Germinal center (tissue), 1 donor: ENCODE measurements at regions not wholly inside any gene's neighbourhood (a gene's known extent, or its start where the extent isn't known, plus 50 kb on each side); places are given as distances from the start of the nearest gene placed in this dataset.
"Not testable (repeated sequence)": the region's sequence is repeated elsewhere in the genome, so short reads cannot be mapped to it uniquely, and the experiment has no call there.

Experiments
- DNase-seq: peaks from one replicate; pipeline ENCODE4 v3.0.0; 2012; ENCODE audit warnings: mixed read lengths, low spot score

DNA sequence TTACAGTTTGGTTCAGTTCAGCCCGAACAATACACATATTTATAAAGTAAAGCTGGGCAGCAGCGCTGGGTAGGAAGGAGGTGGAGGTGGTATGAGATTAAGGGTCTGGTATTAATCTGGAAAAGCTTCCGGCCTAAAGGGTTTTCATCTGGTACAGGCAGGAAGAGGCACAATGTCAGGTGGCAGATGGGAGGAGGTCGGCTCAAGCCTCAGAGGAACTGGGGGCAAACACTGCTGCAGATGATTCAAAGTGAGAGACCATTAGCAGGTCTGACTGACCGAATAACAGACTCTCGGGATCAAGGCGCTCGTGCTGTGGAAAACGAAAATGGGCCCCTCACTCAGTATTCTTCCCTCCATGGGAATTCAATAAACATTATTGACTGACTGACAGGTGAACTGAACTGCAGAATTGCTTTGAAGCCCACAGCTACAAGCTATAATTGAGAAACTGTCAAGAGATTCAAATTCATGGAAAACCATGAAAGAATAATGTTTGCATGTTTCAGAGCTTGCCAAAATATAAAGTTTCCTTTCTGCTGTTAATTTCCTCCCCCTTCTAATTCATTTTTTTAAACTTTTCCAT, 75.3 kb downstream of the TMEM167A start:
- DNase-seq: no peak

DNA sequence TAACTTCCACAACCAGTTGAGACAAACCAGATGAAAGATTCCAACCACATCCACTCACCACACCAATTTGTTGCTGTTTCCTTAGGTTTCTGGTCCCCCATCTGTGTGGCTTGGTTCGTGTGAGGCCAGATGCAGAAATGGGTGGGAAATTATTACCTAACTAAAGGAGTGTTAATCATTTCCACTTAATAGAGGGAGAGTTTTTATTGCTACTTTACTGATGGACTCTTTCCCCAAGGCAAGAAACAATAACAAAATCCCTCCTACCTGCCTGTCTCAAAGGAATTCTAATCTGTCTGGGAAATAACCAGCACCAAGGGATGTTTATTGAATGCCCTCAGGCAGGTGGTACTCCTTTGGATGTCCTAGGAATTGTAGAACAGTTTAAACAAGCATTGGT, 76.3 kb downstream of the TMEM167A start:
- DNase-seq: no peak

DNA sequence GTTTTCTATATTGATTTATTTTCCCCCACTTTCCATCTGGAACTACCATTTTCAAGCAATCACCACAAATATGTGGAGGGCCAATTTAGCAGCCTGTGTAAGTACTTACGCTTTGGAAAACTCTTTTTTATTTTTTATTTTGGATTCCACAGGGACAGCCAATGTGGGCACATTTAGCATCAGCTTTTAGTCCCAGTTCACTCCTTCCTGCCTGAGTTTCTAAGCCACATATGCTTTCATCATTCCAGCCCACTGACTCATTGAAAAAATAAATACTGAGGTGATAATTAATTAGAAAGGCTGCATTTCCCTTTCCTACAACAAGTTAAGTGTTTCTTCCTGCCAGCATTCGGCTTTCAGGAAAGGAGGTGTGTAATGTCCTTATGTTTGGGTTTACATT, 76.8 kb downstream of the TMEM167A start:
- DNase-seq: no peak

DNA sequence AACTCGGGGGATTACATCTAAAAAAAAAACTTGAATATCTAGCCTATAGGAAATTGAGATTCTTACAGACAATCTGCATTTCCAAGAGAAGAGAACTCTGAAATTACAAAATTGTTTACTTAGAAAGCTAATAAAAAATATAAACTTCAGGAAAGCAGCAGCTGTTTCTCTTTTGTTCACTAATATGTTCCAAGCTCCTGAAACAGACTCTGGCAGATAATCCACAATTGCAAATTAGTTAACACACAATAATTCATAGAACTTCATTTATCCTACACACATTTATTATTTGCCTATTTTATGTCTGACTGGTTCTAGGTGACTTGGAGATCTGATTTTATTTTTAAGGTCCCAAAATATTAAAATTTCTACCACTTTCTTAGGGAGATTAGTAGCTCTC, 83.8 kb downstream of the TMEM167A start:
- no peak for DNase-seq

DNA sequence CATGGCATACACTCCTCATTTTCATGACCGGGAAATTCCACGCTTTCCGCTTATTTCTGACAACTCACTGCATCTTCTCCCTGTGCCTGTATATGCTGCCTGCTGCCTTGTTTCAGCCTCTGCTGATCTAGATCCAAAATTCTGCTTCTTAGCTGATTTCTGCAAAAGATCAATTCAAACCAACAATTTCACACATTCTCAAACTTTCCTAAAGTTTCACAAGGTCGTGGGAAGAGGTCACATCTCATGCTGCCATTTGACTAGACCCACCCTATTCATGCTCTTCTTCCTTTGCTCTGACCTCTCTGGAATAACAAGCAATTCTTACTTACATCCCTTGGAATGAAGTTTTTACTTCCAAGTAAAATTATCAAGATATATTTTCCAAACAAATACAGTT, 84.5 kb downstream of the TMEM167A start:
- no peak for DNase-seq

DNA sequence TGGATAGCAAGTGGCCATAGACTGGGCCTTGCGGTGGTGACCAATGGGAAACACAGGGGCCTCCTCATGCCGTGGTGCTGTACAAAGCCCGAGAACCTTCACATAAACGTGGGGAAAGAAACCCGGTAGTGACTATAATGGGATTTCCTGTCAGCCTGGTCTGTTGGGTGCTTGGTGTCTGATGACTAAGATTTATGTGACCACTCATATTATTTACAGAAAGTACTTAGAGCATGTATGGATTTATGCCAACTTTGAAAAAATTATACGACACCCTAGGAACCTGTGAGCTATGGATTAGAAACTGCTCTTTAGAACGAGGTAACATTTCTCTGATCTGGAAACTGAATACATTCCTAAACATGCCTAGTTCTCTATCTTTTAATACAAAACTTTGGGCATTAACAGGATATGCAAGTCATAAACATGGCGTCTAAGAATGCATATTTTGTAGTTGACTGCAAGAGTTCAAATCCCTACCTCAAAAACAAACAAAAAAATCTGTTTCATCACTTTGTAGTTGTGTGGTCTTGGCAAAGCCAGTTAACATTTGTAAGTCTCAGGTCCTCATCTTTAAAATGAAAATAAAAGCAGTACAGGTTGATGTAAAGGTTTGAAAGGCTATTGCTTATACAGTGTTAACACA, 85.4 kb downstream of the TMEM167A start:
- DNase-seq: no peak

DNA sequence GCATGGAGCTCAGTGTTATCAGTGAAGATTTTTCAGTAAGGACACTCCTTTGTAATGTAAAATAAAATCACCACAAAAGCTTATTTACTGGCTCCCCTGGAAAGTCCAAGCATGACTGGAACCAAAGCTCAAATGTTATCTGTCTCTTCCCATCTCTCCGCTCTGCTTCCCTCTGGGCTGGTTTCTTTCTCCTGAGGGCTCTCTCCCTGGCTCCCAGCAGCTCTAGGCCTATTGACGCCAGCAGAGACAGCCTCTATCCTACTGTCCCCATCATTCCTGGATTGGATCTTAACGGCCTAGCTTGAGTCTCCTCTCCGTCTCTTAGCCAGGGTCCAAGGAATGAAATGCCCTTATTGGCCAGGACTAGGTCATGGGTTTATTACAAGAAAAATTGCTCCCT, 86.1 kb downstream of the TMEM167A start:
- DNase-seq: no peak

DNA sequence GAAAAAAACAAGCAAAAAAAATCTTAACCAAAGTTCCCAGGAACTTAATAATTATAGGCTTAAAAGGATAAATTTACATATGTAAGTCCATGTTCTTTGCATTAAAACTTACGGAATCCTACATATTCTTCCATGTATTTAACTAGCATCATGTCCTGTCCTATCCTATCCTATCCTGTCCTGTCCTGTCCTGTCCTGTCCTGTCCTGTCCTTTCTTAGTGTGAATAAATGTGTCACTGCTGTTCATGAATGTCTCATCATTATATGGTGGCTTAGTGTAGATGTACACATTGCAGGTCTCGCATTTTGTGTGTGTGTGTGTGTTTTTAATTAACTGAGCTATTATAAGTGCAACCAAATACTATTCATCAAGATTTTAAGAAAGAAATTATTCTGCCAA, 90.0 kb downstream of the TMEM167A start:
- DNase-seq: no peak

DNA sequence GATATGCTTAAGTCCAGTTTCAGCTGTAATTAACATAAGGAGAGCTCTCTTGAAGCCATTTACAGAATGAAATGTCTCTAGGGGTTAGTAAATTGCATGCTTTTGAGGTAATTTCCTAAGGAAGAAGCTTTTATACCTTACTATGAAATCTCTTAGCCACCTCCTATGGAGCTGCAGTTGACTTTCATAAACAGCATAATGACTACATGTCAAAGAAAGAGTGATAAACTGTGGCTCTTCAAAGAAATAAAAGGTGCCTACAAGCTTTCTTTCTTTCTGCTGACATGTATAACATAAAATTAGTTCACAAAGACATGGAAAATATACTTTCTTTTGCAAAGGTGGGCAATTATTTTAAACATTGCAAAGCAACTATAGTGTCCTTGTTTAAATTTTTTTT, 90.8 kb downstream of the TMEM167A start:
- DNase-seq: no peak

DNA sequence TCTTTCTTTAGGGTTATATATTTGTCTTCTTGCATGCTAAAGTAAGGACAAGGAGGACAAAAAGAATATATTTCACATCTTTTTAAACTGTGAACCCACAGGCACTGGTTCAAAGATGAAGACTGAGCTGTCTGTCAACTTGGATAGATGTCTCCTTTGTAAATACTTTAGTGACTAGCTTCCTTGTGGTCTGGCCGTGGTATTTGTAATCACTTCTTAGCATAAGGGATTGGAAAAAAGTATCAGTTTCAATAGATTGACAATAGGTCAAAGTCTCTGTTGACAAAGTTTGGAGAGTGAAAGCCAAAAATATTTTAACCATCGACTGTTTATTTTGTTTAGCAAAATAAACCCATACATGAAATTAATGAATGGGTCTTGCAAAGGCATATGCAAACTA, 91.4 kb downstream of the TMEM167A start:
- no peak for DNase-seq

DNA sequence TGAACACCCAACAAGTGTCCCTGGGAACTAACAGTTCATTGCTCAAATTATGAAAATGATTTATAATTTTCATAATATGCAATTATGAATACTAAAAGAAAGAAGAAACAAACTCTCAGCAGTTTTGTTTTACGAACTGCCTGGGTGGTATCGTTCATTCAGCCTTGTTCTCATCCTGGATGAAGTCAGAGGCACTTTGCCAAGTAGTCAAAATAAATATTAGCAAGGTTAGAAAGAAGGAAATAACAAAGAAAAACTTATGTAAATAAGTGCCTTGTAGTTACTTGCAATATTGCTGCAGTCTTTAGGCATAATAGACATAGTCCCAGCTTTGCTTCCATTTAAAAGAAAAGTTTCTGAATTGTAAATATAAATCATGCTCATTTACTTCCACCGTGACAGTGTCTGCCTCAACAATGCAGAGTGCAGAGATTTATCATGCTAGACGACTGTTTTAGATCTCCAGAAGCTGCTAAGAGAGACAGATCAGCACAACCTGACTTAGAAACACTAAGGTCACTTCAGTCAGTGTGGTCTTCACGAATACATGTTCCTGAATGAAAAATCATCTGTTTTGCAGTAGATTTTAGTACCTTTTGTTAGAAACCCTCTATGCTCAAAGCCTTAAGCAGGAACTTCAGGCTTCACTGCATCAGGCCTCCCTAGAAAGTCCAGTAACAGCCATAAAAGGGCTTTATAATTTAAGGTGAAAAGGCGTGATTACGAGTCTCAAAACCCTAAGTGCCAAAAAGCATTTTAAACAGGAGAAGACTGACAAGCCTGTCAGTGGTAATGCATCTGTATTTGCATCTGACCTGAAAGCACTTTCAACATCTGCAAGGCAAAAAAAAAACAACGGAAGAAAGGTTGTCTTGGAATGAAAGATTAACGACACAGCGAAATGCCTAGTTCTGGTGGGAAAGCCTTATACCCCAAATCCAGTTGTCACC, 92.1 kb downstream of the TMEM167A start:
- DNase-seq: no peak

DNA sequence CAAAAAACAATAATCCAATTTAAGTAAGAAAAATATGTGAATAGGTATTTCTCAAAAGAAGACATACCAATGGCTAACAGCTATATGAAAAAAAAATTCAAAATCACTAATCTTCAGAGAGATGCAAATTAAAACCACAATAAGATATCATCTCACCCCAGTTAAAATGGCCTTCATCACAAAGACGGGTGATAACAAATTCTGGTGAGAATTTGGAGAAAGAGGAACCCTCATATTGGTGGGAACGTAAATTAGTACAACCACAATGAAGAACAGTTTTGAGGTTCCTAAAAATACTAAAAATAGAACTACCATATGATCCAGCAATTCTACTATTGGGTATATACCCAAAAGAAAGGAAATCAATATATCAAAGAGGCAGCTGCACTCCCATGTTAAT, 94.3 kb downstream of the TMEM167A start:
- DNase-seq: no peak

DNA sequence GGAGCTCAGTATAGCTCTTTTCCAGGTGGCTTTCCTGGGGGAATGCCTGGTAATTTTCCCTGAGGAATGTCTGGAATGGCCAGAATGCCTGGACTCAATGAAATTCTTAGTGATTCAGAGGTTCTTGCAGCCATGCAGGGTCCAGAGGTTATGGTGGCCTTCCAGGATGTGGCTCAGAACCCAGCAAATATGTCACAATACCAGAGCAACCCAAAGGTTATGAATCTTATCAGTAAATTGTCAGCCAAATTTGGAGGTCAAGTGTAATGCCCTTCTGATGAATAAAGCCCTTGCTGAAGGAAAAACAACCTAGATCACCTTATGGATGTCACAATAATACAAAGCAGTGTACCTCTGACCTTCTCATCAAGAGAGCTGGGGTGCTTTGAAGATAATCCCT, 100.3 kb downstream of the TMEM167A start:
- DNase-seq: not testable (repeated sequence)

DNA sequence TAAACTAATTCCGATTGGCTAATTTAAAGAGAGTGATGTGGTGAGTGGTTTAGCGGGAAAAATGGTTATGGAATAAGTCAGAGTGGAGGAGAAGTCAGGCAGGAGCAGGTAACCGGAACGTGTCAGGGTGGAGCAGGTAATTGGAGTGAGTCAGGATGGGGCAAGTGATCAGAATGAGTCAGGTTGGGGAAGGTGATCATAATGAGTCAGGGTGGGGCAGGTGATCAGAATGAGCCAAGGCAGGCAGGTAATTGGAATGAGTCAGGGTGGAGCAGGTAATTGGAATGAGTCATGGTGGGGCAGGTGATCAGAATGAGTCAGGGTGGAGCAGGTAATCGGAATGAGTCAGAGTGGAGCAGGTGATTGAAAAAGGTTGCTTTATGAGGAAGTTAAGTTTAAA, 101.4 kb downstream of the TMEM167A start:
- no peak for DNase-seq

DNA sequence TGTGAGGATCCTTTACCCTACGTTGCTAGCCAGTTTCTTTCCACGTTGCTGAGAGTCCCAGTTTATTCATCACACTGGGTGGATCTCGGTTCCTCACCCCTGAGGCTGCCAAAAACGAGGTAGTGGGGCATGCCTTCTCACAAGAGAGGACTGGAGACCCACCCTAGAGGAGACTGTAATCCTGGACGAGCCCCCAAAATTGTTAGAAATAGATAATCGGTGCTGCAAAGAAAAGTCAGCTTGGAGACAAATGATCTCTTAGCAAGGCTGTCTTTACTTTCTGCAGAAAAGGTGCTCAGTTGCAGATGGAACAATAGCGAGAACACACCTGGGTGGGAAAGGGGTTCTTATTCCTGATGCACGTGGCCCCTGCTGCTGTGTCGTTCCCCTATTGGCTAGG, 101.8 kb downstream of the TMEM167A start:
- no peak for DNase-seq

DNA sequence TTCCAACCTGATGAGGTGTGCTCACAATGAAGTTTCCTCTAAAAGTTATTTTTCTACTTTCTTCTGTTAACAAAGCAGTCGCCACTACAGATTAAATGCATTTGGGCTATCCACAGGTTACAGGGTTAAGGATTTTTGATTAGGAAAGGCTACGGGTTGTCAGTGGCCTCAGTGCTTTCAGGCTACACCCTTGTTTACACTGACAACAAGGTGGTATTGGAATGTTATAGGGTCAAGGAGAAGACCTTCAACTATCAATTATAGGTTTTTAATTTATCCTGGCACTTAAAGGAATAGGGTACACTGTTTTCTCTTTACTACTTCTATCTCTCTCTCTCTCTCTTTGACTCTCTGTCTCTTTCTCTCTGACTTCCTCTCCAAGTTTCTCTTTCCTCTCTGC, 102.8 kb downstream of the TMEM167A start:
- DNase-seq: not testable (repeated sequence)

DNA sequence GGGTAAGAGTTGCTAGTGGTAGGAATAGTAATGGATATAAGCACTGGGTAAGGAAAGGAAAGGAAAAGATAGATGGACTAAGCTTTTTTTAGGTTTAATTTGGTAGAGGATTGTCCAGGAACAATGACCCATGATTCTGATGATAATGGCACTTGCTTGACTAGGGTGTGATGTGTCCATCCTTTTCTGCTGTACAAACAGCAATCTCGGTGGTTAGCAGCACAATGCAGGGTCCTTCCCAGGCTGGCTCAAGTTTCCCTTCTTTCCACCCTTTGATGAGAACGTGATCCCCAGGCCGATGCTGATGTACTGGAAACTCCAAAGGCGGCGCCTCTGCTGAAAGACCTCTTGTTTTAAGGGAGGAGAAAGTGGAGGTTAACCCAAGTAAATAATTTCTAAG, 105.3 kb downstream of the TMEM167A start:
- DNase-seq: no peak

DNA sequence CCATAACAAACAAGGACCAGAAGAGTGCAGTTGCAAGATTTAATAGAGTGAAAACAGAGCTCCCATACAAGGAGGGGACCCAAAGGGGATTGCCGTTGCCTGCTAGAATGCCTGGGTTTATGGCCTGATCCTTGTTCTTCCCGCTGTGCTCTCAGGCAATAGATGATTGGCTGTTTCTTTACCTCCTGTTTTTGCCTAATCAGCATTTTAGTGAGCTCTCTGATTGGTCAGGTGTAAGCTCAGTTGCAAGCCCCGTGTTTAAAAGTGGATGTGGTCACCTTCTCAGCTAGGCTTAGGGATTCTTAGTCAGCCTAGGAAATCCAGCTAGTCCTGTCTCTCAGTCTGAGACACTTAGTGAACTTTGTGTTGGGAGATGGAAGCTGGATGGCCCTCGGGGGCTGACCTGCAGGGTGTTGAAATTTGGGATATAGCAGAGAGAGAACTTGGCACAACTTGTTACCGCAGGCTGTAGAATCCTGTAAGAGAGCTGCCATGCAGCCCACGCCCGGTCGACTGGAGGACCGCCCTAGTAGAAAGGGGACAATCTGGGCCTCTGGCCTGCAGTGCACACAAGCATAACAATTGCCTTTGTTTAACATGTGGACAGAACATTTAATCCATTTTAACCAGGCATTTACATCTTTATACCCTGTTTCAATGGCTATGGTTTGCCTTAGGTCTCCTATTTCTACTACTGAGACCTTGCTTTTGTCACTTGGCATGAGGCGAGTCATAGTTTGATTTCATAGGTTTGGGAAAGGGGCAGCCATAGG, 106.0 kb downstream of the TMEM167A start:
- DNase-seq: not testable (repeated sequence)

DNA sequence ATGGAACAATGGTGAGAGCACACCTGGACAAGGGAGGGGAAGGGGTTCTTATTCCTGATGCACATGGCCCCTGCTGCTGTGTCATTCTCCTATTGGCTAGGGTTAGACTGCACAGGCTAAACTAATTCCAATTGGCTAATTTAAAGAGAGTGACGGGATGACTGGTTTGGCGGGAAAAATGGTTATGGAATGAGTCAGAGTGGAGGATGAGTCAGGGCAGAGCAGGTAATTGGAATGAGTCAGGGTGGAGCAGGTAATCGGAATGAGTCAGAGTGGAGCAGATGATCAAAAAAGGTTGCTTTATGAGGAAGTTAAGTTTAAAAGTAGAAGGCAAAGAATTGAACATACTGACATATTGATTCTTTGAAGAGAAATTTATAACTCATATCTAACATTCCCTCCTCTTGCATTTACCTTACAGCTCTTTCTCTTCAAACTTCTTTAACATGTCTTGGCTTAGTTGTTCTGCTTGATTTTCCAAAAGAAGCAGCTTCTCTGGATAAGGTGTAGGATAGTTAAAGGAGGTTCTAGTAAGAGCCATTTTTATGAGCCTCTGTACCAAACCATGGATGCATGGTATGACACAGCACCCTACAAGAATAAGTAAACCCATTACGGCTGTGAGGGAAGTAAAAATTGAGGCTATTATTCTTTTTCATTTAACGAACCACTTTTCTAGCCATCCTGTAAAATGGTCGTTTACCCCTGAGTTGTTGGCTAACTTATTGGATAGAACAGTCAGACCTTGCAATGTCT, 107.8 kb downstream of the TMEM167A start:
- DNase-seq: not testable (repeated sequence)

DNA sequence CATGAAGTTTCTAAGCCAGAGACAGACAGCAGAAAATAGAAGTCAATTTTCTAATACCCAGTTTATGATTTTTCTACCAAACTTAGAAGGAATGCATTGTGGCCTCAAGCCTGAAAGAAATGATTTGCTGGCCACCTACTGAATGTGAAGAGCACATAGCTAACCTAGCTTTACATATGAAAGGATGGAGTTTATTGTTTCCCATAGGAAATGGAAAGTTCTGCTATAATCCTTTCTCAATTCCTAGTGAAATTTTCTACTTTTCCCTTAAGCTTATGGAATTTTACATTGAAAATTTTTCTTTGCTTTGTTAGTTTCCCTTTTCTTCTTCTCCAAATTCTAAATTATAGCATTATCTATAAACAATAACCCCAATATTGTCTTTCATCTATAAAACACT, 110.1 kb downstream of the TMEM167A start:
- no peak for DNase-seq

DNA sequence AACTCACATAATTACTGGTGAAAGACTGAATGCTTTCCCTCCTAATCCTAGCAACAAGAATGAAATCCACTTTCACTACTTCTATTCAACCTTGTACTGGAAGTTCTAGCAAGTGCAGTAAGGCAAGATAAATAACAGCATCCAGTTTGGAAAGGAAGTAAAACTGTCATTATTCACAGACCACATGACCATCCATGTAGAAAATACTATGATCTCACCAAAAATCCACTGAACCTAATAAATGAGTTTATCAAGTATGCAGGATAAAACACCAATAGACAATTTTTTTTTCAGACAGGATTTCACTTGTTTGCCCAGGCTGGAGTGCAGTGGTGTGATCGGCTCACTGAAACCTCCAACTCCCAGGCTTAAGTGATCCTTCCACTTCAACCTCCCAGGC, 117.7 kb downstream of the TMEM167A start:
- no peak for DNase-seq

DNA sequence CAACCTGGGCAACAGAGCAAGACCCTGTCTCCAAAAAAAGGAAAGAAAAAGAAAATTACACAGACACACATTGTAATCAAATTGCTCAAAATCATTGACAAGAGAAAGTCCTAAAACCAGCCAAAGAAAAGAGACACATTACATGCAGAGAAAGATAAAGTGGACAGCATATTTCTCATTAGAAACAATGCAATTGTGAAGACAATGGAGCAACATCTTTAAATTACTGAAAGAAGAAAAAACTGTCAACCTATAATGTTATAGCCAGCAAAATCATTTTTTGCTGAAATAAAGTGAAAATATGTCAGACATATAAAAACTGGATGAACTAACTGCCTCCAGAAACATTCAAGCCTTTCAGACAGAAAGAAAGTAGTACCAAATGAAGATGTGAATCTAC, 120.6 kb downstream of the TMEM167A start:
- no peak for DNase-seq
